Peyer's patch (tissue), 4 donors: ENCODE measurements at regions not wholly inside any gene's neighbourhood (a gene's known extent, or its start where the extent isn't known, plus 50 kb on each side); places are given as distances from the start of the nearest gene placed in this dataset.

Source experiments
- POLR2A ChIP-seq, 2 donors: fragments of 450-650 bp; IDR thresholded peaks; one replicate each; pipeline ENCODE4 v1.5.1; 2017; ENCODE audit warnings: antibody characterized with exemption in 2 of 2, mild to moderate bottlenecking in 2 of 2, moderate library complexity in 2 of 2
- TF ChIP-seq, protein P1 (sequence below), 6 experiments: fragments of 450-650 bp in 4 of 6; fragments of 200-600 bp in 2 of 6; sonication (generic) in 1 of 6; IDR thresholded peaks; one replicate each; pipeline ENCODE4 v1.5.1; 2017 to 2019; ENCODE audit warnings: antibody characterized with exemption in 6 of 6, mild to moderate bottlenecking in 3 of 6, moderate library complexity in 1 of 6

DNA sequence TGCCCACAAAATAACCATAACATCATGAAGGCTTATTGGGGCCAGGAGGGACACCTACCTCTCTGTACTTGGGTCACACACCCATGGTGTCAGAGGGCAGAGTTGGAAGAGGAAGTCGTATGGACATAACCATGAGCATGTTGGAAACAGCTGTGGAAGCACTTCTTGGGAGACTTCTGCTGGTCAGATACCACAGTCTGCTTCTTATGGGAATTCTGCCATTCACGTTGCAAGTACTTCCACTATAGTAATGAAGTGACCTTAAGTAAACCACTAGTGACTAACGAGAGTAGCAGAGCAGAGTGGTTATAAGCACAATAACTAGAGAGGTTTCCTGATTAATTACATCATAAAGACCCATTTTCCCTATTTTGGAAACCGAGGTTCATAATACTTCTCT is 61.1 kb upstream of the TFPI start:
- TF ChIP-seq, protein P1, sequence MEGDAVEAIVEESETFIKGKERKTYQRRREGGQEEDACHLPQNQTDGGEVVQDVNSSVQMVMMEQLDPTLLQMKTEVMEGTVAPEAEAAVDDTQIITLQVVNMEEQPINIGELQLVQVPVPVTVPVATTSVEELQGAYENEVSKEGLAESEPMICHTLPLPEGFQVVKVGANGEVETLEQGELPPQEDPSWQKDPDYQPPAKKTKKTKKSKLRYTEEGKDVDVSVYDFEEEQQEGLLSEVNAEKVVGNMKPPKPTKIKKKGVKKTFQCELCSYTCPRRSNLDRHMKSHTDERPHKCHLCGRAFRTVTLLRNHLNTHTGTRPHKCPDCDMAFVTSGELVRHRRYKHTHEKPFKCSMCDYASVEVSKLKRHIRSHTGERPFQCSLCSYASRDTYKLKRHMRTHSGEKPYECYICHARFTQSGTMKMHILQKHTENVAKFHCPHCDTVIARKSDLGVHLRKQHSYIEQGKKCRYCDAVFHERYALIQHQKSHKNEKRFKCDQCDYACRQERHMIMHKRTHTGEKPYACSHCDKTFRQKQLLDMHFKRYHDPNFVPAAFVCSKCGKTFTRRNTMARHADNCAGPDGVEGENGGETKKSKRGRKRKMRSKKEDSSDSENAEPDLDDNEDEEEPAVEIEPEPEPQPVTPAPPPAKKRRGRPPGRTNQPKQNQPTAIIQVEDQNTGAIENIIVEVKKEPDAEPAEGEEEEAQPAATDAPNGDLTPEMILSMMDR (IDR thresholded peaks at IDR 0.05) = no peak
- TF ChIP-seq POLR2A (IDR thresholded peaks at IDR 0.05) = no peak
